HEK293 (cell line): ENCODE measurements at regions not wholly inside any gene's neighbourhood (a gene's known extent, or its start where the extent isn't known, plus 50 kb on each side); places are given as distances from the start of the nearest gene placed in this dataset.

Experiments
- FEZF1 ChIP-seq: fragments of 450-650 bp; formaldehyde crosslinking; IDR thresholded peaks from 2 replicates; pipeline ENCODE4 v1.5.1; 2016; ENCODE audit warnings: missing biosample characterization, missing genetic modification characterization
- HOXC10 ChIP-seq: sonication (generic); formaldehyde crosslinking; IDR thresholded peaks from 2 replicates; pipeline ENCODE4 v1.8.1; 2023; ENCODE audit warnings: mild to moderate bottlenecking, missing genetic modification reagents
- MYNN ChIP-seq: fragments of 450-650 bp; formaldehyde crosslinking; IDR thresholded peaks from 2 replicates; pipeline ENCODE4 v1.5.1; 2016; ENCODE audit warnings: missing biosample characterization, missing genetic modification characterization, borderline replicate concordance
- REPIN1 ChIP-seq: fragments of 450-650 bp; formaldehyde crosslinking; IDR thresholded peaks from 2 replicates; pipeline ENCODE4 v1.5.1; 2017; ENCODE audit warnings: missing biosample characterization, missing genetic modification characterization, low read depth
- SCRT1 ChIP-seq: fragments of 450-650 bp; formaldehyde crosslinking; IDR thresholded peaks from 2 replicates; pipeline ENCODE4 v1.5.1; 2016; ENCODE audit warnings: missing biosample characterization, missing genetic modification characterization, borderline replicate concordance
- ZNF121 ChIP-seq: fragments of 450-650 bp; formaldehyde crosslinking; IDR thresholded peaks from 2 replicates; pipeline ENCODE4 v1.5.1; 2016; ENCODE audit warnings: missing biosample characterization, missing genetic modification characterization
- ZNF132 ChIP-seq: fragments of 450-650 bp; formaldehyde crosslinking; IDR thresholded peaks from 2 replicates; pipeline ENCODE4 v1.5.1; 2017; ENCODE audit warnings: missing biosample characterization, missing genetic modification characterization, borderline replicate concordance
- ZNF324 ChIP-seq: fragments of 450-650 bp; formaldehyde crosslinking; IDR thresholded peaks from 2 replicates; pipeline ENCODE4 v1.5.1; 2016; ENCODE audit warnings: missing biosample characterization, missing genetic modification characterization
- ZNF394 ChIP-seq: fragments of 450-650 bp; formaldehyde crosslinking; IDR thresholded peaks from 2 replicates; pipeline ENCODE4 v1.5.1; 2016; ENCODE audit warnings: missing biosample characterization, missing genetic modification characterization, mild to moderate bottlenecking, moderate library complexity, borderline replicate concordance
- ZNF404 ChIP-seq: fragments of 450-650 bp; formaldehyde crosslinking; IDR thresholded peaks from 2 replicates; pipeline ENCODE4 v1.5.1; 2017; ENCODE audit warnings: missing biosample characterization, missing genetic modification characterization
- ZNF558 ChIP-seq: fragments of 450-650 bp; formaldehyde crosslinking; IDR thresholded peaks from 2 replicates; pipeline ENCODE4 v1.5.1; 2016; ENCODE audit warnings: missing biosample characterization, missing genetic modification characterization
- ZNF624 ChIP-seq: fragments of 450-650 bp; formaldehyde crosslinking; IDR thresholded peaks from 2 replicates; pipeline ENCODE4 v1.5.1; 2017; ENCODE audit warnings: missing biosample characterization, missing genetic modification characterization
- ZNF76 ChIP-seq: fragments of 450-650 bp; formaldehyde crosslinking; IDR thresholded peaks from 2 replicates; pipeline ENCODE4; 2016; ENCODE audit warnings: low read depth, missing biosample characterization, missing genetic modification characterization, borderline replicate concordance
- ZNF830 ChIP-seq: fragments of 450-650 bp; IDR thresholded peaks from 2 replicates; pipeline ENCODE4 v1.5.0; 2018; ENCODE audit warnings: missing biosample characterization, missing genetic modification characterization, low read depth, mild to moderate bottlenecking, moderate library complexity
- ZNF843 ChIP-seq: fragments of 450-650 bp; formaldehyde crosslinking; IDR thresholded peaks from 2 replicates; pipeline ENCODE4 v1.5.1; 2016; ENCODE audit warnings: missing biosample characterization, missing genetic modification characterization
- ZXDB ChIP-seq: fragments of 450-650 bp; formaldehyde crosslinking; IDR thresholded peaks from 2 replicates; pipeline ENCODE4 v1.5.1; 2016; ENCODE audit warnings: missing biosample characterization, missing genetic modification characterization
- TF ChIP-seq, protein P1 (sequence below): fragments of 450-650 bp; formaldehyde crosslinking; IDR thresholded peaks from 2 replicates; pipeline ENCODE4 v1.5.1; 2016; ENCODE audit warnings: missing biosample characterization, missing genetic modification characterization, low read depth
- TF ChIP-seq, protein P2 (sequence below): fragments of 450-650 bp; formaldehyde crosslinking; conservative IDR thresholded peaks from 2 replicates; pipeline ENCODE4 v1.5.1; 2016; ENCODE audit warnings: low read depth, missing biosample characterization, missing genetic modification characterization
- TF ChIP-seq, protein P3 (sequence below): fragments of 450-650 bp; formaldehyde crosslinking; IDR thresholded peaks from 2 replicates; pipeline ENCODE4 v1.5.1; 2017; ENCODE audit warnings: missing biosample characterization, missing genetic modification characterization
- TF ChIP-seq, protein P4 (sequence below): fragments of 450-650 bp; formaldehyde crosslinking; IDR thresholded peaks from 2 replicates; pipeline ENCODE4; 2016; ENCODE audit warnings: missing biosample characterization, missing genetic modification characterization
- TF ChIP-seq, protein P5 (sequence below): fragments of 450-650 bp; formaldehyde crosslinking; IDR thresholded peaks from 2 replicates; pipeline ENCODE4 v1.5.1; 2016; ENCODE audit warnings: missing biosample characterization, missing genetic modification characterization, borderline replicate concordance
- TF ChIP-seq, protein P6 (sequence below): fragments of 450-650 bp; formaldehyde crosslinking; IDR thresholded peaks from 2 replicates; pipeline ENCODE4 v1.5.1; 2016; ENCODE audit warnings: missing biosample characterization, missing genetic modification characterization

DNA sequence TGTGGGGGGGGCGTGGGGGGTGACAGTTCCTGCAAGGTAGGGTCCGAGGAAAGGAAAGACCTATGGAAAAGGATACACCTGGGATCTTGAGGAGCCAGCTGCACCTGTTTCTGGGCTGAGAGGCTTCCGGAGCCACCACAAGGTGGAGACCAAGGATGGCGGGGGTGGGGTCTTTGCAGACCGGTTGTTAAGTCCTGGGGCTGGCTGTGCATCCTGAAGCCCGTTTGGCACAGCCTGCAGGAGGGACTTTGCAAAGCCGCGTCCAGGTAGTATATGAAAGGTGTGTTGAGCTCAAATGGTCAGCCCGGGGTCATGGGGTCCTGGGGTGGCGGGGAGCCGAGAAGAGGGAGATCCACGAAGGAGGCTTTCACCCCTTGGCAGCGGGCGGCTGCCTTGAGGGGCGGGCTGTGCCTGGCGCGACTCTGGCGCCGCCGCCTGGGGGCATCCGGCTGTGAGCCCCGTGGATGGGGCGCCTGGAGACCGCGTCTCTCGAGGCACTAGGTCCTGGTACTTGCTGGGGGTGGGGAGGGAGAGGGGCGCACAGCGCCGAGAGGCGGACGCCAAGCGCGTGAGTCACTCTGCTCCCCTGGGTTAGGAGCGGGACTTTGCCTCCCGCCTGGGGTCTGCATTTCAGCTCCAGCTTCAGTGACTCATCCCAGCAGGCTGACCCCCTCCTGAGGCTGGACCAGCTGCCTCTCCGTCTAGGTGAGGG, 58.2 kb upstream of the DYNLT3 start (continued):
- TF ChIP-seq REPIN1 (tag by site-specific recombination) (no peak), ZNF394 (tag by site-specific recombination) (no peak), FEZF1 (tag by site-specific recombination) (no peak), ZXDB (tag by site-specific recombination) (peak; percentile 60), ZNF843 (tag by site-specific recombination) (0 out of 2 replicates have a peak, but pooled peaks have one; percentile 20), HOXC10 (CRISPR knock-in tag) (no peak; the same call in 1 of the 2 replicates), ZNF132 (no peak), ZNF324 (tag by site-specific recombination) (no peak), MYNN (tag by site-specific recombination) (no peak), ZNF624 (no peak), ZNF76 (tag by site-specific recombination) (no peak), ZNF404 (tag by site-specific recombination) (no peak), SCRT1 (tag by site-specific recombination) (no peak), ZNF830 (tag by site-specific recombination) (no peak), ZNF121 (tag by site-specific recombination) (peak; percentile 47; the same call in 1 of the 2 replicates), ZNF558 (tag by site-specific recombination) (no peak)
- TF ChIP-seq, protein P1, sequence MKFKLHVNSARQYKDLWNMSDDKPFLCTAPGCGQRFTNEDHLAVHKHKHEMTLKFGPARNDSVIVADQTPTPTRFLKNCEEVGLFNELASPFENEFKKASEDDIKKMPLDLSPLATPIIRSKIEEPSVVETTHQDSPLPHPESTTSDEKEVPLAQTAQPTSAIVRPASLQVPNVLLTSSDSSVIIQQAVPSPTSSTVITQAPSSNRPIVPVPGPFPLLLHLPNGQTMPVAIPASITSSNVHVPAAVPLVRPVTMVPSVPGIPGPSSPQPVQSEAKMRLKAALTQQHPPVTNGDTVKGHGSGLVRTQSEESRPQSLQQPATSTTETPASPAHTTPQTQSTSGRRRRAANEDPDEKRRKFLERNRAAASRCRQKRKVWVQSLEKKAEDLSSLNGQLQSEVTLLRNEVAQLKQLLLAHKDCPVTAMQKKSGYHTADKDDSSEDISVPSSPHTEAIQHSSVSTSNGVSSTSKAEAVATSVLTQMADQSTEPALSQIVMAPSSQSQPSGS (tag by site-specific recombination), result no peak
- TF ChIP-seq, protein P2, sequence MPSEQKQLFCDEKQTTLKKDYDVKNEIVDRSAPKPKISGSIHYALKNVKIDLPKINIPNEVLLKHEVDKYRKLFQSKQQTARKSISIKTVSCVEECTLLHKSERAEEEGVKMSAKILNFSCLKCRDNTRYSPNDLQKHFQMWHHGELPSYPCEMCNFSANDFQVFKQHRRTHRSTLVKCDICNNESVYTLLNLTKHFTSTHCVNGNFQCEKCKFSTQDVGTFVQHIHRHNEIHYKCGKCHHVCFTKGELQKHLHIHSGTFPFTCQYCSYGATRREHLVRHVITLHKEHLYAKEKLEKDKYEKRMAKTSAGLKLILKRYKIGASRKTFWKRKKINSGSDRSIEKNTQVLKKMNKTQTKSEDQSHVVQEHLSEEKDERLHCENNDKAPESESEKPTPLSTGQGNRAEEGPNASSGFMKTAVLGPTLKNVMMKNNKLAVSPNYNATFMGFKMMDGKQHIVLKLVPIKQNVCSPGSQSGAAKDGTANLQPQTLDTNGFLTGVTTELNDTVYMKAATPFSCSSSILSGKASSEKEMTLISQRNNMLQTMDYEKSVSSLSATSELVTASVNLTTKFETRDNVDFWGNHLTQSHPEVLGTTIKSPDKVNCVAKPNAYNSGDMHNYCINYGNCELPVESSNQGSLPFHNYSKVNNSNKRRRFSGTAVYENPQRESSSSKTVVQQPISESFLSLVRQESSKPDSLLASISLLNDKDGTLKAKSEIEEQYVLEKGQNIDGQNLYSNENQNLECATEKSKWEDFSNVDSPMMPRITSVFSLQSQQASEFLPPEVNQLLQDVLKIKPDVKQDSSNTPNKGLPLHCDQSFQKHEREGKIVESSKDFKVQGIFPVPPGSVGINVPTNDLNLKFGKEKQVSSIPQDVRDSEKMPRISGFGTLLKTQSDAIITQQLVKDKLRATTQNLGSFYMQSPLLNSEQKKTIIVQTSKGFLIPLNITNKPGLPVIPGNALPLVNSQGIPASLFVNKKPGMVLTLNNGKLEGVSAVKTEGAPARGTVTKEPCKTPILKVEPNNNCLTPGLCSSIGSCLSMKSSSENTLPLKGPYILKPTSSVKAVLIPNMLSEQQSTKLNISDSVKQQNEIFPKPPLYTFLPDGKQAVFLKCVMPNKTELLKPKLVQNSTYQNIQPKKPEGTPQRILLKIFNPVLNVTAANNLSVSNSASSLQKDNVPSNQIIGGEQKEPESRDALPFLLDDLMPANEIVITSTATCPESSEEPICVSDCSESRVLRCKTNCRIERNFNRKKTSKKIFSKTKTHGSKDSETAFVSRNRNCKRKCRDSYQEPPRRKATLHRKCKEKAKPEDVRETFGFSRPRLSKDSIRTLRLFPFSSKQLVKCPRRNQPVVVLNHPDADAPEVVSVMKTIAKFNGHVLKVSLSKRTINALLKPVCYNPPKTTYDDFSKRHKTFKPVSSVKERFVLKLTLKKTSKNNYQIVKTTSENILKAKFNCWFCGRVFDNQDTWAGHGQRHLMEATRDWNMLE (tag by site-specific recombination), result no peak
- TF ChIP-seq, protein P3, sequence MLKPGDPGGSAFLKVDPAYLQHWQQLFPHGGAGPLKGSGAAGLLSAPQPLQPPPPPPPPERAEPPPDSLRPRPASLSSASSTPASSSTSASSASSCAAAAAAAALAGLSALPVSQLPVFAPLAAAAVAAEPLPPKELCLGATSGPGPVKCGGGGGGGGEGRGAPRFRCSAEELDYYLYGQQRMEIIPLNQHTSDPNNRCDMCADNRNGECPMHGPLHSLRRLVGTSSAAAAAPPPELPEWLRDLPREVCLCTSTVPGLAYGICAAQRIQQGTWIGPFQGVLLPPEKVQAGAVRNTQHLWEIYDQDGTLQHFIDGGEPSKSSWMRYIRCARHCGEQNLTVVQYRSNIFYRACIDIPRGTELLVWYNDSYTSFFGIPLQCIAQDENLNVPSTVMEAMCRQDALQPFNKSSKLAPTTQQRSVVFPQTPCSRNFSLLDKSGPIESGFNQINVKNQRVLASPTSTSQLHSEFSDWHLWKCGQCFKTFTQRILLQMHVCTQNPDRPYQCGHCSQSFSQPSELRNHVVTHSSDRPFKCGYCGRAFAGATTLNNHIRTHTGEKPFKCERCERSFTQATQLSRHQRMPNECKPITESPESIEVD, result no peak
- TF ChIP-seq, protein P4, sequence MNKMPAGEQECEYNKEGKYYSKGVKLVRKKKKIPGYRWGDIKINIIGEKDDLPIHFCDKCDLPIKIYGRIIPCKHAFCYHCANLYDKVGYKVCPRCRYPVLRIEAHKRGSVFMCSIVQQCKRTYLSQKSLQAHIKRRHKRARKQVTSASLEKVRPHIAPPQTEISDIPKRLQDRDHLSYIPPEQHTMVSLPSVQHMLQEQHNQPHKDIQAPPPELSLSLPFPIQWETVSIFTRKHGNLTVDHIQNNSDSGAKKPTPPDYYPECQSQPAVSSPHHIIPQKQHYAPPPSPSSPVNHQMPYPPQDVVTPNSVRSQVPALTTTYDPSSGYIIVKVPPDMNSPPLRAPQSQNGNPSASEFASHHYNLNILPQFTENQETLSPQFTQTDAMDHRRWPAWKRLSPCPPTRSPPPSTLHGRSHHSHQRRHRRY (tag by site-specific recombination), result no peak
- TF ChIP-seq, protein P5, sequence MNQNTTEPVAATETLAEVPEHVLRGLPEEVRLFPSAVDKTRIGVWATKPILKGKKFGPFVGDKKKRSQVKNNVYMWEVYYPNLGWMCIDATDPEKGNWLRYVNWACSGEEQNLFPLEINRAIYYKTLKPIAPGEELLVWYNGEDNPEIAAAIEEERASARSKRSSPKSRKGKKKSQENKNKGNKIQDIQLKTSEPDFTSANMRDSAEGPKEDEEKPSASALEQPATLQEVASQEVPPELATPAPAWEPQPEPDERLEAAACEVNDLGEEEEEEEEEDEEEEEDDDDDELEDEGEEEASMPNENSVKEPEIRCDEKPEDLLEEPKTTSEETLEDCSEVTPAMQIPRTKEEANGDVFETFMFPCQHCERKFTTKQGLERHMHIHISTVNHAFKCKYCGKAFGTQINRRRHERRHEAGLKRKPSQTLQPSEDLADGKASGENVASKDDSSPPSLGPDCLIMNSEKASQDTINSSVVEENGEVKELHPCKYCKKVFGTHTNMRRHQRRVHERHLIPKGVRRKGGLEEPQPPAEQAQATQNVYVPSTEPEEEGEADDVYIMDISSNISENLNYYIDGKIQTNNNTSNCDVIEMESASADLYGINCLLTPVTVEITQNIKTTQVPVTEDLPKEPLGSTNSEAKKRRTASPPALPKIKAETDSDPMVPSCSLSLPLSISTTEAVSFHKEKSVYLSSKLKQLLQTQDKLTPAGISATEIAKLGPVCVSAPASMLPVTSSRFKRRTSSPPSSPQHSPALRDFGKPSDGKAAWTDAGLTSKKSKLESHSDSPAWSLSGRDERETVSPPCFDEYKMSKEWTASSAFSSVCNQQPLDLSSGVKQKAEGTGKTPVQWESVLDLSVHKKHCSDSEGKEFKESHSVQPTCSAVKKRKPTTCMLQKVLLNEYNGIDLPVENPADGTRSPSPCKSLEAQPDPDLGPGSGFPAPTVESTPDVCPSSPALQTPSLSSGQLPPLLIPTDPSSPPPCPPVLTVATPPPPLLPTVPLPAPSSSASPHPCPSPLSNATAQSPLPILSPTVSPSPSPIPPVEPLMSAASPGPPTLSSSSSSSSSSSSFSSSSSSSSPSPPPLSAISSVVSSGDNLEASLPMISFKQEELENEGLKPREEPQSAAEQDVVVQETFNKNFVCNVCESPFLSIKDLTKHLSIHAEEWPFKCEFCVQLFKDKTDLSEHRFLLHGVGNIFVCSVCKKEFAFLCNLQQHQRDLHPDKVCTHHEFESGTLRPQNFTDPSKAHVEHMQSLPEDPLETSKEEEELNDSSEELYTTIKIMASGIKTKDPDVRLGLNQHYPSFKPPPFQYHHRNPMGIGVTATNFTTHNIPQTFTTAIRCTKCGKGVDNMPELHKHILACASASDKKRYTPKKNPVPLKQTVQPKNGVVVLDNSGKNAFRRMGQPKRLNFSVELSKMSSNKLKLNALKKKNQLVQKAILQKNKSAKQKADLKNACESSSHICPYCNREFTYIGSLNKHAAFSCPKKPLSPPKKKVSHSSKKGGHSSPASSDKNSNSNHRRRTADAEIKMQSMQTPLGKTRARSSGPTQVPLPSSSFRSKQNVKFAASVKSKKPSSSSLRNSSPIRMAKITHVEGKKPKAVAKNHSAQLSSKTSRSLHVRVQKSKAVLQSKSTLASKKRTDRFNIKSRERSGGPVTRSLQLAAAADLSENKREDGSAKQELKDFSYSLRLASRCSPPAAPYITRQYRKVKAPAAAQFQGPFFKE (tag by site-specific recombination), result no peak
- TF ChIP-seq, protein P6, sequence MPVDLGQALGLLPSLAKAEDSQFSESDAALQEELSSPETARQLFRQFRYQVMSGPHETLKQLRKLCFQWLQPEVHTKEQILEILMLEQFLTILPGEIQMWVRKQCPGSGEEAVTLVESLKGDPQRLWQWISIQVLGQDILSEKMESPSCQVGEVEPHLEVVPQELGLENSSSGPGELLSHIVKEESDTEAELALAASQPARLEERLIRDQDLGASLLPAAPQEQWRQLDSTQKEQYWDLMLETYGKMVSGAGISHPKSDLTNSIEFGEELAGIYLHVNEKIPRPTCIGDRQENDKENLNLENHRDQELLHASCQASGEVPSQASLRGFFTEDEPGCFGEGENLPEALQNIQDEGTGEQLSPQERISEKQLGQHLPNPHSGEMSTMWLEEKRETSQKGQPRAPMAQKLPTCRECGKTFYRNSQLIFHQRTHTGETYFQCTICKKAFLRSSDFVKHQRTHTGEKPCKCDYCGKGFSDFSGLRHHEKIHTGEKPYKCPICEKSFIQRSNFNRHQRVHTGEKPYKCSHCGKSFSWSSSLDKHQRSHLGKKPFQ (tag by site-specific recombination), result no peak
